Keratinocyte (primary cell): ENCODE measurements at regions not wholly inside any gene's neighbourhood (a gene's known extent, or its start where the extent isn't known, plus 50 kb on each side); places are given as distances from the start of the nearest gene placed in this dataset.

ENCODE experiments used
- DNase-seq: peaks from one replicate; pipeline ENCODE4 v3.0.0-alpha.2; 2011; ENCODE audit warnings: low read depth, missing footprints, low spot score
- FAIRE-seq: peaks from 2 replicates; lab custom pipeline; 2011; peaks lifted over from hg19 to GRCh38; lab: Jason Lieb, UNC
- H2AFZ ChIP-seq: 2 replicates; pipeline ENCODE4 v1.6.0; 2012; ENCODE audit warnings: low read length, control low read depth, inconsistent platforms; ENCODE audit not compliant: control insufficient read depth
- H3K27ac ChIP-seq: 2 replicates; pipeline ENCODE4 v1.5.1; 2011; ENCODE audit warnings: low read length; ENCODE audit not compliant: control insufficient read depth, insufficient read depth
- H3K27me3 ChIP-seq: 3 replicates; pipeline ENCODE4 v1.6.0; 2011; ENCODE audit warnings: low read length; ENCODE audit not compliant: control insufficient read depth, insufficient read depth; ENCODE audit errors: extremely low read depth
- H3K36me3 ChIP-seq, 2 experiments: 2 replicates in 1 of 2; 3 replicates in 1 of 2; pipeline ENCODE4 v1.5.1; 2011; ENCODE audit warnings: low read length in 2 of 2, mild to moderate bottlenecking in 1 of 2; ENCODE audit not compliant: control insufficient read depth in 2 of 2, insufficient read depth in 2 of 2; ENCODE audit errors: extremely low read depth in 1 of 2
- H3K4me1 ChIP-seq: 3 replicates; pipeline ENCODE4 v1.5.1; 2011; ENCODE audit warnings: low read length; ENCODE audit not compliant: control insufficient read depth, insufficient read depth; ENCODE audit errors: extremely low read depth
- H3K4me2 ChIP-seq: 3 replicates; pipeline ENCODE4 v1.6.0; 2011; ENCODE audit warnings: low read depth, low read length; ENCODE audit not compliant: control insufficient read depth, insufficient read depth; ENCODE audit errors: extremely low read depth
- H3K4me3 ChIP-seq, 3 experiments: fragments of 200-600 bp in 1 of 3; sonication (generic) in 1 of 3; 2 replicates in 2 of 3; 3 replicates in 1 of 3; pipeline ENCODE4 v1.5.1; 2011 to 2016; ENCODE audit warnings: low read length in 3 of 3, mild to moderate bottlenecking in 3 of 3, control low read depth in 2 of 3, inconsistent platforms in 1 of 3, low read depth in 1 of 3, mixed read lengths in 1 of 3, mixed run types in 1 of 3, moderate library complexity in 1 of 3; ENCODE audit not compliant: control insufficient read depth in 2 of 3, insufficient read depth in 2 of 3; ENCODE audit errors: extremely low read depth in 1 of 3
- H3K79me2 ChIP-seq: 2 replicates; pipeline ENCODE4 v1.6.0; 2012; ENCODE audit warnings: low read length; ENCODE audit not compliant: control insufficient read depth, insufficient read depth
- H3K9ac ChIP-seq: 3 replicates; pipeline ENCODE4 v1.6.0; 2011; ENCODE audit warnings: low read length; ENCODE audit not compliant: control insufficient read depth, insufficient read depth; ENCODE audit errors: extremely low read depth
- H3K9me1 ChIP-seq: 3 replicates; pipeline ENCODE4 v1.6.0; 2011; ENCODE audit warnings: low read length; ENCODE audit not compliant: control insufficient read depth, insufficient read depth; ENCODE audit errors: extremely low read depth
- H3K9me3 ChIP-seq: 2 replicates; pipeline ENCODE4 v1.5.1; 2012; ENCODE audit warnings: low read depth, low read length; ENCODE audit not compliant: control insufficient read depth
- H4K20me1 ChIP-seq: 3 replicates; pipeline ENCODE4 v1.6.0; 2011; ENCODE audit warnings: low read length; ENCODE audit not compliant: control insufficient read depth, insufficient read depth; ENCODE audit errors: extremely low read depth
- EZH2 ChIP-seq: IDR thresholded peaks from one replicate; pipeline ENCODE4 v1.6.1; 2012; ENCODE audit warnings: inconsistent platforms, mild to moderate bottlenecking, low read length, moderate library complexity
- dilution Hi-C: fragments of 300-500 bp; cut with MboI; formaldehyde crosslinking; loops from one replicate; pipeline ENCODE4 v1.7.0; 2020; ENCODE audit warnings: low sequenced_read_pairs; ENCODE audit not compliant: extremely low pct_ligation_motif_present
- TF ChIP-seq, protein P1 (sequence below), 3 experiments: IDR thresholded peaks in 1 of 3; conservative IDR thresholded peaks in 1 of 3; optimal IDR thresholded peaks in 1 of 3; 2 replicates in 2 of 3; 3 replicates in 1 of 3; pipeline versions ENCODE3 to v1.5.1; 2011; ENCODE audit warnings: low read length in 3 of 3, mild to moderate bottlenecking in 3 of 3, moderate library complexity in 2 of 3, control low read depth in 1 of 3, inconsistent platforms in 1 of 3; ENCODE audit not compliant: insufficient read depth in 2 of 3; ENCODE audit errors: extremely low read depth in 1 of 3

DNA sequence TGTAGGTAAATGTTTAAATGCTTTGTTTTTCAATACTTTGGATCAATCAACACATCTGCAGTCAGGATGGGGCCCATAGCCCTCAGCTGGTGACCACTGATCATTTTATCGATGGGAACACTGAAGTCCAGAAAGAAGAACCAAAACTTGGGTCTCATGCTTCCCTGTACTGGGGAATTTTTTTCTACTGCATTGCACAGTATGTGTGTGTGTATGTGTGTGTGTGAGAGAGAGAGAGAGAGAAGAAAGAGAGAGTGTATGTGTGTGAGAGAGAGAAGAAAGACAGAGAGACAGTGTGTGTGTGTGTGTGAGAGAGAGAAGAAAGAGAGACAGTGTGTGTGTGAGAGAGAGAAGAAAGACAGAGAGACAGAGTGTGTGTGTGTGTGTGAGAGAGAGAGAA is 202.9 kb upstream of the MSX2 start:
- dilution Hi-C loops, result no loop called here
- no peaks in the 10 kb centered on the region for H3K9me1 ChIP-seq
- no peak overlapping the region for H3K4me2 ChIP-seq
- no peak overlapping the region for H3K9ac ChIP-seq
- TF ChIP-seq, protein P1, sequence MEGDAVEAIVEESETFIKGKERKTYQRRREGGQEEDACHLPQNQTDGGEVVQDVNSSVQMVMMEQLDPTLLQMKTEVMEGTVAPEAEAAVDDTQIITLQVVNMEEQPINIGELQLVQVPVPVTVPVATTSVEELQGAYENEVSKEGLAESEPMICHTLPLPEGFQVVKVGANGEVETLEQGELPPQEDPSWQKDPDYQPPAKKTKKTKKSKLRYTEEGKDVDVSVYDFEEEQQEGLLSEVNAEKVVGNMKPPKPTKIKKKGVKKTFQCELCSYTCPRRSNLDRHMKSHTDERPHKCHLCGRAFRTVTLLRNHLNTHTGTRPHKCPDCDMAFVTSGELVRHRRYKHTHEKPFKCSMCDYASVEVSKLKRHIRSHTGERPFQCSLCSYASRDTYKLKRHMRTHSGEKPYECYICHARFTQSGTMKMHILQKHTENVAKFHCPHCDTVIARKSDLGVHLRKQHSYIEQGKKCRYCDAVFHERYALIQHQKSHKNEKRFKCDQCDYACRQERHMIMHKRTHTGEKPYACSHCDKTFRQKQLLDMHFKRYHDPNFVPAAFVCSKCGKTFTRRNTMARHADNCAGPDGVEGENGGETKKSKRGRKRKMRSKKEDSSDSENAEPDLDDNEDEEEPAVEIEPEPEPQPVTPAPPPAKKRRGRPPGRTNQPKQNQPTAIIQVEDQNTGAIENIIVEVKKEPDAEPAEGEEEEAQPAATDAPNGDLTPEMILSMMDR (optimal IDR thresholded peaks at IDR 0.05 in 1 of 3, IDR thresholded peaks at IDR 0.05 in 1 of 3, conservative IDR thresholded peaks at IDR 0.05 in 1 of 3; ENCODE audit: extremely low read depth in 1 of 3, insufficient read depth in 2 of 3, low read length in 3 of 3), result no peak
- TF ChIP-seq EZH2, result no peak
- H3K4me1 ChIP-seq, result no peaks in the 10 kb centered on the region
- FAIRE-seq (no peak), DNase-seq (no peak)
- no peak overlapping the region for H3K27ac ChIP-seq
- no peaks in the 10 kb centered on the region for H4K20me1 ChIP-seq
- no peak overlapping the region for H3K4me3 ChIP-seq
- no peaks in the 10 kb centered on the region for H3K9me3 ChIP-seq
- H3K79me2 ChIP-seq, result no peaks in the 10 kb centered on the region
- H3K27me3 ChIP-seq, result no peaks in the 10 kb centered on the region
- H3K36me3 ChIP-seq, result no peaks in the 10 kb centered on the region
- no peak overlapping the region for H2AFZ ChIP-seq

GRCh38 chr5:174522480-174523260 is 201.7 kb upstream of the MSX2 start:
- H3K36me3 ChIP-seq, result no peaks in the 10 kb centered on the region
- H3K79me2 ChIP-seq, result no peaks in the 10 kb centered on the region
- no peaks in the 10 kb centered on the region for H3K4me1 ChIP-seq
- no peak overlapping the region for H3K9ac ChIP-seq
- FAIRE-seq (no peak), DNase-seq (no peak)
- H3K27me3 ChIP-seq, result no peaks in the 10 kb centered on the region
- no peak overlapping the region for H3K4me2 ChIP-seq
- H3K27ac ChIP-seq, result no peak overlapping the region
- dilution Hi-C loops, result no loop called here
- TF ChIP-seq EZH2, result no peak
- TF ChIP-seq, protein P1 (optimal IDR thresholded peaks at IDR 0.05 in 1 of 3, IDR thresholded peaks at IDR 0.05 in 1 of 3, conservative IDR thresholded peaks at IDR 0.05 in 1 of 3; ENCODE audit: extremely low read depth in 1 of 3, insufficient read depth in 2 of 3, low read length in 3 of 3), result no peak
- no peaks in the 10 kb centered on the region for H3K9me1 ChIP-seq
- no peaks in the 10 kb centered on the region for H4K20me1 ChIP-seq
- H3K9me3 ChIP-seq, result no peaks in the 10 kb centered on the region
- no peak overlapping the region for H3K4me3 ChIP-seq
- no peak overlapping the region for H2AFZ ChIP-seq
